WTC11 (cell line): ENCODE measurements at regions not wholly inside any gene's neighbourhood (a gene's known extent, or its start where the extent isn't known, plus 50 kb on each side); places are given as distances from the start of the nearest gene placed in this dataset.

Experiments used
- CBFB ChIP-seq: sonication (generic); formaldehyde crosslinking; IDR thresholded peaks from 2 replicates; pipeline ENCODE4 v1.8.1; 2022; ENCODE audit warnings: mild to moderate bottlenecking, low read depth, missing genetic modification reagents
- CTCF ChIP-seq: fragments of 200-600 bp; IDR thresholded peaks from 2 replicates; pipeline ENCODE4 v1.8.0; 2022; ENCODE audit warnings: antibody characterized with exemption
- E2F4 ChIP-seq: sonication (generic); formaldehyde crosslinking; IDR thresholded peaks from 2 replicates; pipeline ENCODE4 v1.8.1; 2022; ENCODE audit warnings: low read depth, mild to moderate bottlenecking, moderate library complexity, missing genetic modification reagents, borderline replicate concordance
- FOXP1 ChIP-seq: sonication (generic); formaldehyde crosslinking; IDR thresholded peaks from 2 replicates; pipeline ENCODE4 v1.8.0; 2022; ENCODE audit warnings: missing genetic modification reagents, mild to moderate bottlenecking, moderate library complexity, borderline replicate concordance
- HMGXB4 ChIP-seq: sonication (generic); formaldehyde crosslinking; IDR thresholded peaks from 2 replicates; pipeline ENCODE4 v1.8.1; 2023; ENCODE audit warnings: mild to moderate bottlenecking, moderate library complexity, missing genetic modification reagents
- NR1H2 ChIP-seq: sonication (generic); formaldehyde crosslinking; IDR thresholded peaks from 2 replicates; pipeline ENCODE4 v1.9.0; 2021; ENCODE audit warnings: mild to moderate bottlenecking, moderate library complexity, missing genetic modification reagents
- NR3C1 ChIP-seq: sonication (generic); formaldehyde crosslinking; conservative IDR thresholded peaks from 2 replicates; pipeline ENCODE4 v1.8.1; 2023; ENCODE audit warnings: low read depth, mild to moderate bottlenecking, missing genetic modification reagents
- RELA ChIP-seq: sonication (generic); formaldehyde crosslinking; IDR thresholded peaks from 2 replicates; pipeline ENCODE4 v1.8.1; 2022; ENCODE audit warnings: missing genetic modification reagents, mild to moderate bottlenecking, borderline replicate concordance
- TCF7 ChIP-seq: sonication (generic); formaldehyde crosslinking; IDR thresholded peaks from 2 replicates; pipeline ENCODE4 v1.8.0; 2022; ENCODE audit warnings: mild to moderate bottlenecking, low read depth, missing genetic modification reagents, moderate library complexity
- TP53 ChIP-seq: sonication (generic); formaldehyde crosslinking; IDR thresholded peaks from 2 replicates; pipeline ENCODE4 v1.8.1; 2023; ENCODE audit warnings: mild to moderate bottlenecking, missing genetic modification reagents

- TF ChIP-seq CBFB (CRISPR knock-in tag): no peak
- TF ChIP-seq RELA (CRISPR knock-in tag): no peak
- TF ChIP-seq E2F4: no peak
- TF ChIP-seq NR3C1: no peak
- TF ChIP-seq CTCF: no peak
- no peak for TF ChIP-seq HMGXB4 (CRISPR knock-in tag)
- TF ChIP-seq FOXP1 (CRISPR knock-in tag): no peak
- no peak for TF ChIP-seq TCF7 (CRISPR knock-in tag)
- TF ChIP-seq NR1H2 (CRISPR knock-in tag): no peak
- no peak for TF ChIP-seq TP53 (CRISPR knock-in tag)
Measured at GRCh38 chr6:77131426-77131825, 331.9 kb downstream of the HTR1B start.
